H1 (cell line): ENCODE measurements at regions not wholly inside any gene's neighbourhood (a gene's known extent, or its start where the extent isn't known, plus 50 kb on each side); places are given as distances from the start of the nearest gene placed in this dataset.

Experiments
- CTCF ChIA-PET: fragments of 300-600 bp; sonication (Branson Sonifier 250); formaldehyde crosslinking; loops from one replicate; lab custom pipeline; 2021; ENCODE audit not compliant: partially characterized antibody; lab: Charles Lee
- POLR2A ChIA-PET: fragments of 300-600 bp; sonication (Branson Sonifier 250); formaldehyde crosslinking; loops from one replicate; lab custom pipeline; 2021; ENCODE audit warnings: inconsistent platforms; ENCODE audit not compliant: partially characterized antibody; lab: Charles Lee
- DNase-seq, 2 experiments: peaks; one replicate each; pipeline versions ENCODE4 v3.0.0 to v3.0.0-alpha.2; 2010 to 2022; ENCODE audit warnings: low spot score in 2 of 2, low read depth in 1 of 2, mixed read lengths in 1 of 2
- FAIRE-seq: peaks from 2 replicates; lab custom pipeline; 2011; peaks lifted over from hg19 to GRCh38; lab: Jason Lieb, UNC
- H2AFZ ChIP-seq: 2 replicates; pipeline ENCODE4 v1.8.1; 2012; ENCODE audit warnings: low read length, inconsistent platforms
- H2AK5ac ChIP-seq: 2 replicates; pipeline ENCODE4 v1.6.1; 2013; ENCODE audit warnings: low read depth, low read length
- H2BK120ac ChIP-seq: replicated peaks from 2 replicates; pipeline ENCODE3; 2013; ENCODE audit warnings: low read depth, low read length, inconsistent platforms
- H2BK12ac ChIP-seq: 2 replicates; pipeline ENCODE4 v1.6.1; 2013; ENCODE audit warnings: low read depth, low read length
- H2BK15ac ChIP-seq: 2 replicates; pipeline ENCODE4 v1.6.1; 2013; ENCODE audit warnings: low read length
- H2BK20ac ChIP-seq: 2 replicates; pipeline ENCODE4 v1.6.1; 2013; ENCODE audit warnings: low read length
- H2BK5ac ChIP-seq: 2 replicates; pipeline ENCODE4 v1.6.1; 2013; ENCODE audit warnings: low read depth, low read length
- H3K14ac ChIP-seq: 2 replicates; pipeline ENCODE4 v1.6.1; 2013; ENCODE audit warnings: inconsistent platforms; ENCODE audit not compliant: insufficient read length
- H3K18ac ChIP-seq: 2 replicates; pipeline ENCODE4 v1.6.1; 2013; ENCODE audit warnings: low read length; ENCODE audit errors: extremely low read depth
- H3K23ac ChIP-seq: 2 replicates; pipeline ENCODE4 v1.6.1; 2013; ENCODE audit warnings: inconsistent platforms; ENCODE audit not compliant: insufficient read length
- H3K23me2 ChIP-seq: 2 replicates; pipeline ENCODE4 v1.6.1; 2013; ENCODE audit warnings: low read depth, low read length
- H3K27ac ChIP-seq: 2 replicates; pipeline ENCODE4 v1.6.1; 2011; ENCODE audit warnings: low read depth, low read length, inconsistent platforms
- H3K27me3 ChIP-seq, 4 experiments: replicated peaks in 1 of 4; 1 replicate in 1 of 4; 2 replicates in 3 of 4; pipeline versions ENCODE4 v1.6.1 to v1.8.1; 2011 to 2013; ENCODE audit warnings: low read length in 3 of 4, mild to moderate bottlenecking in 3 of 4, inconsistent platforms in 2 of 4, mixed read lengths in 2 of 4, moderate library complexity in 1 of 4; ENCODE audit not compliant: control insufficient read depth in 3 of 4, insufficient read depth in 3 of 4; ENCODE audit errors: extremely low read depth in 1 of 4
- H3K36me3 ChIP-seq, 4 experiments: 2 replicates each; pipeline versions ENCODE4 v1.6.1 to v1.8.1; 2011 to 2013; ENCODE audit warnings: mild to moderate bottlenecking in 4 of 4, low read length in 3 of 4, moderate library complexity in 2 of 4, control low read depth in 1 of 4, inconsistent platforms in 1 of 4; ENCODE audit not compliant: insufficient read depth in 4 of 4, control insufficient read depth in 2 of 4
- H3K4ac ChIP-seq: replicated peaks from 2 replicates; pipeline ENCODE3; 2013; ENCODE audit warnings: low read length, low read depth, mixed read lengths, inconsistent platforms; ENCODE audit not compliant: insufficient read length
- H3K4me1 ChIP-seq, 4 experiments: replicated peaks in 1 of 4; 1 replicate in 1 of 4; 2 replicates in 3 of 4; pipeline versions ENCODE4 v1.6.1 to v1.8.1; 2011 to 2013; ENCODE audit warnings: low read length in 3 of 4, inconsistent platforms in 2 of 4, mixed read lengths in 1 of 4; ENCODE audit not compliant: insufficient read depth in 4 of 4, control insufficient read depth in 3 of 4
- H3K4me2 ChIP-seq, 2 experiments: 2 replicates each; pipeline versions ENCODE4 v1.6.1 to v1.8.1; 2011 to 2013; ENCODE audit warnings: low read depth in 2 of 2, low read length in 2 of 2, control low read depth in 1 of 2, inconsistent platforms in 1 of 2, mild to moderate bottlenecking in 1 of 2; ENCODE audit not compliant: insufficient read depth in 1 of 2
- H3K4me3 ChIP-seq, 4 experiments: fragments of 200-600, 300-600 bp in 1 of 4; sonication (generic), shearing (Covaris generic), sonication (Bioruptor Twin) in 1 of 4; 2 replicates each; pipeline versions ENCODE4 v1.5.1 to v1.8.1; 2011 to 2016; ENCODE audit warnings: low read length in 4 of 4, low read depth in 3 of 4, control low read depth in 2 of 4, inconsistent platforms in 2 of 4, mild to moderate bottlenecking in 2 of 4, mixed read lengths in 1 of 4, moderate library complexity in 1 of 4; ENCODE audit not compliant: insufficient read depth in 2 of 4; ENCODE audit errors: extremely low read depth in 1 of 4
- H3K56ac ChIP-seq: replicated peaks from 2 replicates; pipeline ENCODE3; 2013; ENCODE audit warnings: low read depth, mild to moderate bottlenecking, mixed read lengths, low read length, inconsistent platforms; ENCODE audit not compliant: insufficient read length
- H3K79me1 ChIP-seq: 2 replicates; pipeline ENCODE4 v1.6.1; 2013; ENCODE audit warnings: low read depth, low read length, control low read depth
- H3K79me2 ChIP-seq, 2 experiments: 2 replicates each; pipeline versions ENCODE4 v1.6.1 to v1.8.1; 2012 to 2013; ENCODE audit warnings: low read length in 2 of 2, mild to moderate bottlenecking in 2 of 2, inconsistent platforms in 1 of 2; ENCODE audit not compliant: insufficient read depth in 2 of 2, control insufficient read depth in 1 of 2
- H3K9ac ChIP-seq, 4 experiments: replicated peaks in 1 of 4; 1 replicate in 1 of 4; 2 replicates in 3 of 4; pipeline versions ENCODE4 v1.6.1 to v1.8.1; 2011 to 2013; ENCODE audit warnings: low read depth in 3 of 4, low read length in 3 of 4, control low read depth in 2 of 4, mild to moderate bottlenecking in 2 of 4, moderate library complexity in 2 of 4, inconsistent platforms in 1 of 4; ENCODE audit errors: extremely low read depth in 1 of 4
- H3K9me3 ChIP-seq, 2 experiments: 2 replicates each; pipeline versions ENCODE4 v1.6.1 to v1.8.1; 2012 to 2013; ENCODE audit warnings: mild to moderate bottlenecking in 2 of 2, moderate library complexity in 2 of 2, control low read depth in 1 of 2, inconsistent platforms in 1 of 2, low read depth in 1 of 2, low read length in 1 of 2, mixed read lengths in 1 of 2; ENCODE audit not compliant: insufficient read depth in 2 of 2
- H4K20me1 ChIP-seq, 2 experiments: replicated peaks in 1 of 2; 2 replicates each; pipeline versions ENCODE3 to v1.8.1; 2011 to 2013; ENCODE audit warnings: inconsistent platforms in 2 of 2, low read length in 2 of 2, mild to moderate bottlenecking in 1 of 2; ENCODE audit not compliant: insufficient read depth in 2 of 2, control insufficient read depth in 1 of 2
- H4K5ac ChIP-seq: 2 replicates; pipeline ENCODE4 v1.6.1; 2013; ENCODE audit warnings: low read length, low read depth, mixed read lengths, inconsistent platforms; ENCODE audit not compliant: insufficient read length
- H4K8ac ChIP-seq: 2 replicates; pipeline ENCODE4 v1.8.0; 2013; ENCODE audit warnings: mild to moderate bottlenecking, moderate library complexity, low read length, inconsistent platforms; ENCODE audit not compliant: insufficient read depth; ENCODE audit errors: extremely low read depth
- H4K91ac ChIP-seq: replicated peaks from 2 replicates; pipeline ENCODE3; 2013; ENCODE audit warnings: low read length, mixed read lengths, inconsistent platforms; ENCODE audit not compliant: insufficient read length
- ATF2 ChIP-seq: IDR thresholded peaks from 2 replicates; pipeline ENCODE4 v1.6.1; 2012; ENCODE audit warnings: low read length, inconsistent platforms
- BRCA1 ChIP-seq: IDR thresholded peaks from 2 replicates; pipeline ENCODE4 v1.6.1; 2012; ENCODE audit warnings: low read depth, low read length, improper control_type of control experiment
- EP300 ChIP-seq, 2 experiments: IDR thresholded peaks; 1 replicate in 1 of 2; 2 replicates in 1 of 2; pipeline ENCODE4 v1.6.1; 2011 to 2012; ENCODE audit warnings: low read depth in 2 of 2, low read length in 2 of 2, mild to moderate bottlenecking in 2 of 2, borderline replicate concordance in 1 of 2, inconsistent platforms in 1 of 2, moderate library complexity in 1 of 2
- KDM5A ChIP-seq: fragments of 200-600 bp; IDR thresholded peaks from 2 replicates; pipeline ENCODE4 v1.7.1; 2012; ENCODE audit warnings: mild to moderate bottlenecking, low read length, inconsistent platforms, mixed read lengths
- POLR2A ChIP-seq, 2 experiments: IDR thresholded peaks; 1 replicate in 1 of 2; 2 replicates in 1 of 2; pipeline ENCODE4 v1.6.1; 2011; ENCODE audit warnings: low read depth in 2 of 2, low read length in 2 of 2, mild to moderate bottlenecking in 2 of 2; ENCODE audit errors: control extremely low read depth in 1 of 2
- POLR2AphosphoS5 ChIP-seq: IDR thresholded peaks from 2 replicates; pipeline ENCODE4 v1.6.1; 2011; ENCODE audit warnings: low read depth, low read length
- SIX5 ChIP-seq: IDR thresholded peaks from 2 replicates; pipeline ENCODE4 v1.6.1; 2011; ENCODE audit warnings: mild to moderate bottlenecking, low read depth, low read length
- ZNF274 ChIP-seq: IDR thresholded peaks from 2 replicates; pipeline ENCODE4 v1.7.0; 2012; ENCODE audit warnings: low read length, borderline replicate concordance; ENCODE audit errors: extremely low read depth
- whole genome bisulfite sequencing, 2 experiments: shearing (Covaris generic) in 1 of 2; methylation state at CpG; one replicate each; pipeline versions ENCODE4 v1.1.6 to v1.1.7; 2013 to 2015; ENCODE audit warnings: low lambda C conversion rate in 2 of 2, mixed read lengths in 2 of 2, inconsistent platforms in 1 of 2, low coverage in 1 of 2, missing lambda C conversion rate in 1 of 2; ENCODE audit not compliant: insufficient replicate concordance in 2 of 2, insufficient coverage in 1 of 2, insufficient read length in 1 of 2; ENCODE audit errors: extremely low coverage in 1 of 2, missing lambda C conversion rate in 1 of 2; 5-methylcytosine and 5-hydroxymethylcytosine counted together

GRCh38 chr18:57258131-57258777 lies 94.1 kb upstream of the ST8SIA3 start:
- H3K56ac ChIP-seq, result no peak overlapping the region
- TF ChIP-seq ATF2 (no peak), POLR2A (IDR thresholded peaks at IDR 0.05; ENCODE audit: control extremely low read depth in 1 of 2, low read depth in 2 of 2, low read length in 2 of 2) (no peak), KDM5A (no peak), BRCA1 (no peak), POLR2AphosphoS5 (no peak), EP300 (IDR thresholded peaks at IDR 0.05; ENCODE audit: borderline replicate concordance in 1 of 2, low read depth in 2 of 2, low read length in 2 of 2) (no peak), SIX5 (no peak), ZNF274 (no peak)
- TF ChIP-seq, all 59 proteins: peak for 0
- Histone ChIP-seq H3K9ac (no peak overlapping the region), H3K9me3 (no peaks in the 10 kb centered on the region), H3K4me3 (no peak overlapping the region), H2BK120ac (no peak overlapping the region), H3K27me3 (no peaks in the 10 kb centered on the region), H2AK5ac (no peak overlapping the region), H2BK15ac (no peak overlapping the region), H3K36me3 (no peaks in the 10 kb centered on the region), H2BK12ac (no peak overlapping the region), H2AFZ (no peak overlapping the region), H4K5ac (no peak overlapping the region), H3K79me1 (no peaks in the 10 kb centered on the region), H4K8ac (no peak overlapping the region), H3K27ac (no peak overlapping the region), H3K14ac (no peak overlapping the region), H4K20me1 (no peaks in the 10 kb centered on the region), H2BK20ac (no peak overlapping the region), H4K91ac (no peak overlapping the region), H3K18ac (no peak overlapping the region), H3K79me2 (no peaks in the 10 kb centered on the region), H3K4ac (no peak overlapping the region), H3K23me2 (no peaks in the 10 kb centered on the region), H3K4me2 (no peak overlapping the region), H2BK5ac (no peak overlapping the region), H3K23ac (no peak overlapping the region), H3K4me1 (no peaks in the 10 kb centered on the region)
- ChIA-PET POLR2A (no interaction called here), CTCF (interaction anchor here (1.4 to 1.6 kb wide), 2 partner anchors 18 to 20 kb away, joined by 4 to 5 read pairs; no protein-coding TSS in a partner anchor)
- no peak for DNase-seq
- no peak for FAIRE-seq
- WGBS, 2 experiments, result 79% methylated on average over 6 of the region's 6 CpGs; no CpG with 5 or more reads in 1 of the 2 experiments
